B cell (primary cell): ENCODE measurements at regions not wholly inside any gene's neighbourhood (a gene's known extent, or its start where the extent isn't known, plus 50 kb on each side); places are given as distances from the start of the nearest gene placed in this dataset.

ENCODE experiments used
- ATAC-seq: fragments of 200-7000 bp; cut with Tn5 transposase; one replicate; pipeline ENCODE4 v1.10.0; 2021; ENCODE audit warnings: low read depth, mild to moderate bottlenecking, moderate number of reproducible peaks, moderate library complexity
- CTCF ChIA-PET: fragments of 350-600 bp; sonication (Branson Sonifier 250); formaldehyde crosslinking; loops from one replicate; lab custom pipeline; 2021; ENCODE audit warnings: antibody characterized with exemption, inconsistent platforms; lab: Charles Lee
- POLR2A ChIA-PET: fragments of 350-600 bp; sonication (Branson Sonifier 250); formaldehyde crosslinking; loops from one replicate; lab custom pipeline; 2021; ENCODE audit warnings: antibody characterized with exemption; lab: Charles Lee
- DNase-seq: peaks from one replicate; pipeline ENCODE4 v3.0.0; 2013
- H2AFZ ChIP-seq: 2 replicates; pipeline ENCODE4 v1.6.1; 2012; ENCODE audit warnings: mild to moderate bottlenecking, low read depth, low read length; ENCODE audit not compliant: insufficient read depth, poor library complexity, severe bottlenecking
- H3K27ac ChIP-seq, 2 donors: 1 replicate in 1 of 2; 2 replicates in 1 of 2; pipeline ENCODE4 v1.5.1; 2012 to 2013; ENCODE audit warnings: low read length in 2 of 2, mild to moderate bottlenecking in 2 of 2, moderate library complexity in 1 of 2
- H3K27me3 ChIP-seq, 4 experiments: fragments of 200-600 bp in 1 of 4; sonication (generic) in 1 of 4; replicated peaks in 1 of 4; 1 replicate in 2 of 4; 2 replicates in 2 of 4; pipeline versions ENCODE4 v1.6.1 to v1.7.0; 2013 to 2016; ENCODE audit warnings: low read length in 3 of 4, mild to moderate bottlenecking in 2 of 4, mixed read lengths in 1 of 4, moderate library complexity in 1 of 4; ENCODE audit not compliant: insufficient read depth in 4 of 4, control insufficient read depth in 3 of 4; ENCODE audit errors: control extremely low read depth in 1 of 4
- H3K36me3 ChIP-seq, 2 experiments: replicated peaks in 1 of 2; 1 replicate in 1 of 2; 2 replicates in 1 of 2; pipeline versions ENCODE4 v1.6.1 to v1.7.1; 2013; ENCODE audit warnings: low read length in 1 of 2; ENCODE audit not compliant: insufficient read depth in 2 of 2, control insufficient read depth in 1 of 2; ENCODE audit errors: control extremely low read depth in 1 of 2, extremely low read depth in 1 of 2
- H3K4me1 ChIP-seq, 2 donors: fragments of 200-600 bp in 1 of 2; sonication (generic) in 1 of 2; 1 replicate in 1 of 2; 2 replicates in 1 of 2; pipeline versions ENCODE4 v1.5.1 to v1.6.1; 2013 to 2017; ENCODE audit warnings: low read length in 2 of 2; ENCODE audit not compliant: control insufficient read depth in 2 of 2, insufficient read depth in 2 of 2
- H3K4me2 ChIP-seq: replicated peaks from 2 replicates; pipeline ENCODE3; 2012; ENCODE audit warnings: mild to moderate bottlenecking, low read depth, low read length; ENCODE audit not compliant: poor library complexity, severe bottlenecking
- H3K4me3 ChIP-seq, 5 experiments: fragments of 200-600 bp in 1 of 5; sonication (generic) in 1 of 5; 1 replicate in 3 of 5; 2 replicates in 2 of 5; pipeline versions ENCODE4 v1.5.1 to v1.7.0; 2011 to 2016; ENCODE audit warnings: low read length in 4 of 5, mild to moderate bottlenecking in 4 of 5, low read depth in 2 of 5, control low read depth in 1 of 5, moderate library complexity in 1 of 5; ENCODE audit not compliant: insufficient read depth in 1 of 5; ENCODE audit errors: control extremely low read depth in 1 of 5, extremely low read depth in 1 of 5
- H3K79me2 ChIP-seq: fragments of 200-600 bp; sonication (generic); one replicate; pipeline ENCODE4 v1.6.0; 2016; ENCODE audit warnings: low read length; ENCODE audit not compliant: control insufficient read depth, insufficient read depth
- H3K9ac ChIP-seq: fragments of 200-600 bp; sonication (generic); 2 replicates; pipeline ENCODE4 v1.6.1; 2017; ENCODE audit warnings: mild to moderate bottlenecking, low read length, moderate library complexity
- H3K9me3 ChIP-seq, 3 donors: one replicate each; pipeline versions ENCODE4 v1.6.1 to v1.7.1; 2013; ENCODE audit warnings: low read length in 2 of 3; ENCODE audit not compliant: control insufficient read depth in 2 of 3, insufficient read depth in 1 of 3; ENCODE audit errors: control extremely low read depth in 1 of 3
- H4K20me1 ChIP-seq: 2 replicates; pipeline ENCODE4 v1.6.0; 2012; ENCODE audit warnings: mild to moderate bottlenecking, low read length; ENCODE audit not compliant: insufficient read depth, control insufficient read depth, poor library complexity, severe bottlenecking
- H3K27ac Mint-ChIP-seq: one replicate; pipeline ENCODE4 v1.8.0; 2021; ENCODE audit warnings: mixed read lengths
- H3K27me3 Mint-ChIP-seq: one replicate; pipeline ENCODE4 v1.8.0; 2021; ENCODE audit warnings: mixed read lengths
- H3K4me1 Mint-ChIP-seq: one replicate; pipeline ENCODE4 v1.8.0; 2021; ENCODE audit warnings: mixed read lengths
- H3K4me3 Mint-ChIP-seq: one replicate; pipeline ENCODE4 v1.8.0; 2021; ENCODE audit warnings: mixed read lengths
- H3K9me3 Mint-ChIP-seq: one replicate; pipeline ENCODE4 v1.8.0; 2022; ENCODE audit warnings: mixed read lengths; ENCODE audit not compliant: insufficient read depth
- EZH2 ChIP-seq: IDR thresholded peaks from 2 replicates; pipeline ENCODE4 v1.6.1; 2012; ENCODE audit warnings: borderline replicate concordance, low read depth, mild to moderate bottlenecking, moderate library complexity, low read length; ENCODE audit not compliant: insufficient read depth, poor library complexity, severe bottlenecking
- WGBS: methylation state at CpG from one replicate; pipeline ENCODE4 v1.1.5; 2013; ENCODE audit warnings: missing lambda C conversion rate; ENCODE audit not compliant: insufficient coverage; 5-methylcytosine and 5-hydroxymethylcytosine counted together
- intact Hi-C: fragments of 100-400 bp; cut with micrococcal nuclease; formaldehyde crosslinking; loops from one replicate; pipeline ENCODE4 v1.10.0; 2022
- TF ChIP-seq, protein P1 (sequence below): fragments of 200-600 bp; IDR thresholded peaks from one replicate; pipeline ENCODE4 v1.8.0; 2022; ENCODE audit warnings: antibody characterized with exemption, mild to moderate bottlenecking

DNA sequence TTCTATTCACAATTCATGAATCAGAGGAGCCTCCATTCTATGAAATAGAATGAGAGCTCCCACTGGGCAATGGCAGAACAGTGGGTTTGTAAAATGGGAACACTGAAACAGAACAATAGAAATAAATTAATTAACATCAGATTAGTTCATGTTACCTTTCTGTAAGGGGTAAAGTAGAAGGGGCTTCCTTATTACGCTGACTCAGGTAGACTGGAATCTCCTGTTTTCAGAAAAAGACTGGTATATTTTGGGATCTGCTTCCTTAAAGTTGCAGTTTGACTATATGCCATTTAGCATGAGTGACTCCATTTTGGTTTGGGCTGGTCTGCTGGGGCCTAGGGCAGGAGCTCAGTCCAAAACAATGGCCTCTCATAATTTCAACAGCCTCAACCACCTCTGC, 52.8 kb upstream of the ZFAND3 start:
- Histone ChIP-seq H4K20me1 (no peaks in the 10 kb centered on the region), H3K27me3 (peaks cover 0 to 3% (median 0%) of the 10 kb centered on the region in 4 experiments), H3K36me3 (no peaks in the 10 kb centered on the region), H3K79me2 (no peaks in the 10 kb centered on the region), H2AFZ (no peak overlapping the region), H3K4me3 (no peak overlapping the region), H3K9me3 (no peaks in the 10 kb centered on the region), H3K9ac (no peak overlapping the region), H3K4me1 (no peaks in the 10 kb centered on the region), H3K4me2 (no peak overlapping the region), H3K27ac (no peak overlapping the region)
- no peaks in the 10 kb centered on the region for H3K9me3 Mint-ChIP-seq
- ChIA-PET CTCF (interaction anchor here (0.7 kb wide), 1 partner anchor 25 kb away, joined by 5 read pairs; no protein-coding TSS in a partner anchor), POLR2A (no interaction called here)
- DNase-seq (no peak), ATAC-seq (no peak)
- no peak for TF ChIP-seq EZH2
- TF ChIP-seq, protein P1, sequence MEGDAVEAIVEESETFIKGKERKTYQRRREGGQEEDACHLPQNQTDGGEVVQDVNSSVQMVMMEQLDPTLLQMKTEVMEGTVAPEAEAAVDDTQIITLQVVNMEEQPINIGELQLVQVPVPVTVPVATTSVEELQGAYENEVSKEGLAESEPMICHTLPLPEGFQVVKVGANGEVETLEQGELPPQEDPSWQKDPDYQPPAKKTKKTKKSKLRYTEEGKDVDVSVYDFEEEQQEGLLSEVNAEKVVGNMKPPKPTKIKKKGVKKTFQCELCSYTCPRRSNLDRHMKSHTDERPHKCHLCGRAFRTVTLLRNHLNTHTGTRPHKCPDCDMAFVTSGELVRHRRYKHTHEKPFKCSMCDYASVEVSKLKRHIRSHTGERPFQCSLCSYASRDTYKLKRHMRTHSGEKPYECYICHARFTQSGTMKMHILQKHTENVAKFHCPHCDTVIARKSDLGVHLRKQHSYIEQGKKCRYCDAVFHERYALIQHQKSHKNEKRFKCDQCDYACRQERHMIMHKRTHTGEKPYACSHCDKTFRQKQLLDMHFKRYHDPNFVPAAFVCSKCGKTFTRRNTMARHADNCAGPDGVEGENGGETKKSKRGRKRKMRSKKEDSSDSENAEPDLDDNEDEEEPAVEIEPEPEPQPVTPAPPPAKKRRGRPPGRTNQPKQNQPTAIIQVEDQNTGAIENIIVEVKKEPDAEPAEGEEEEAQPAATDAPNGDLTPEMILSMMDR: no peak
- no CpG with 5 or more reads among the region's 1 CpG for WGBS
- H3K4me1 Mint-ChIP-seq: no peaks in the 10 kb centered on the region
- no peak overlapping the region for H3K27ac Mint-ChIP-seq
- no peak overlapping the region for H3K4me3 Mint-ChIP-seq
- intact Hi-C loops: no loop called here
- H3K27me3 Mint-ChIP-seq: peaks cover 25% of the 10 kb centered on the region

DNA sequence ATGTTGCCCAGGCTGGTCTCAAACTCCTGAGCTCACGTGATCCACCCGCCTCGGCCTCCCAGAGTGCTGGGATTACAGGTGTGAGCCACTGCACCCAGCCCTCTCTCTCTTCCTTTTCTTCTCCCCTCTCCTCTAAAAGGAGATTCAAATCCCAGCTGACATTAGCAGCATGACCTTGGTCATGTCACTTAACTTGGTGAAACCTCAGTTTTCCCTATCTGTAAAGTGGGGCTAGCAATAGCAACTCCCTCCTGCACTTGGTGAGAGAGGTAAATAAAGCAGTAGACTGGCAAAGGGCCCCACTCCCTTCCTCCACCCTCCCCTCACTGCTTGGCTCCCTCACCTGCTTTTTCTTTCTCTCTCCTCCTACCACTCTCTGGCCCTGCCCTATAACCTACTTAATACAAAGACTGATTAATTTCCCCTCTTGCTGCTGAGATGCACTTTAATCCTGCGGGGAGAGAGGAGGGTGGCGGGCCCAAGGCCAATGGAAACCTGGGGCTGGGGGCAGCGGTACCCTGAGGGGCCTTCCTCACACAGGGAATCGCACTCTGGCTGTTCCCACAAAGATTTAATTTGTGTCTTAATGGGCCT, 54.2 kb upstream of the ZFAND3 start:
- Mint-ChIP-seq H3K9me3 (no peaks in the 10 kb centered on the region), H3K4me3 (no peak overlapping the region), H3K27me3 (peaks cover 25% of the 10 kb centered on the region), H3K27ac (no peak overlapping the region), H3K4me1 (no peaks in the 10 kb centered on the region)
- no peaks in the 10 kb centered on the region for H4K20me1 ChIP-seq
- no peaks in the 10 kb centered on the region for H3K79me2 ChIP-seq
- no peak overlapping the region for H3K4me2 ChIP-seq
- ChIA-PET POLR2A (no interaction called here), CTCF (no interaction called here)
- no peaks in the 10 kb centered on the region for H3K4me1 ChIP-seq
- no peak overlapping the region for H3K27ac ChIP-seq
- TF ChIP-seq, protein P1: no peak
- TF ChIP-seq EZH2: no peak
- H3K36me3 ChIP-seq: no peaks in the 10 kb centered on the region
- no peak for ATAC-seq
- H2AFZ ChIP-seq: no peak overlapping the region
- WGBS: 94% methylated on average over 7 of the region's 7 CpGs
- H3K4me3 ChIP-seq: no peak overlapping the region
- H3K9me3 ChIP-seq: no peaks in the 10 kb centered on the region
- intact Hi-C loops: no loop called here
- DNase-seq: no peak
- no peak overlapping the region for H3K9ac ChIP-seq
- no peaks in the 10 kb centered on the region for H3K27me3 ChIP-seq
